Stimulated activated CD4-positive, alpha-beta T cell treated with anti-CD3 and anti-CD28 coated beads, TNF-alpha, amount 100 ng/mL, for 1 hour (primary cell): ENCODE measurements at regions not wholly inside any gene's neighbourhood (a gene's known extent, or its start where the extent isn't known, plus 50 kb on each side); places are given as distances from the start of the nearest gene placed in this dataset.

ENCODE experiments used
- DNase-seq, 3 donors: peaks; one replicate each; pipeline ENCODE4 v3.0.0-alpha.2; 2020; ENCODE audit warnings: low read depth in 3 of 3, low spot score in 1 of 3

DNA sequence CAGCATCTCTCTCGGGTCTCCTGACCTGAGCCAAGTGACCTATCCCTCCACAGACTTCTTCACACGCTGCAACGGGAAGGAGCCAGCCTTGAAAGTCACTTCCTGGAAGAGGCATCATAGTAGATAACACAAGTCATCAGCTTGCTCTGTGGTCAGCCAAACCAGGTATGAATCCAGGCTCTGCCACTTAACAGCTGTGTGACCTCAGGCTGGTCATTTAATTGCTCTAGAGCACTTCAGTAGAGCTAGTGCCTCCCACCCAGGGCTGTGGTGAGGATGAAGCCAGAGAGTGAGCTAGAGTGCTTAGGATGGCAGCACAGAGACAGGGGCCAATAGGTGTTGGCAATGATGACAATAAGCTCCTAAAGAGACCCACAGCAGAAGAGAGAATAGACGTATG is 247.7 kb upstream of the ZMIZ1 start:
- DNase-seq: no peak

- DNase-seq: no peak
These were observed 239.9 kb upstream of the ZMIZ1 start for GRCh38 chr10:78828647-78829539.

- no peak for DNase-seq
These were observed 239.2 kb upstream of the ZMIZ1 start for GRCh38 chr10:78829565-78829964.

DNA sequence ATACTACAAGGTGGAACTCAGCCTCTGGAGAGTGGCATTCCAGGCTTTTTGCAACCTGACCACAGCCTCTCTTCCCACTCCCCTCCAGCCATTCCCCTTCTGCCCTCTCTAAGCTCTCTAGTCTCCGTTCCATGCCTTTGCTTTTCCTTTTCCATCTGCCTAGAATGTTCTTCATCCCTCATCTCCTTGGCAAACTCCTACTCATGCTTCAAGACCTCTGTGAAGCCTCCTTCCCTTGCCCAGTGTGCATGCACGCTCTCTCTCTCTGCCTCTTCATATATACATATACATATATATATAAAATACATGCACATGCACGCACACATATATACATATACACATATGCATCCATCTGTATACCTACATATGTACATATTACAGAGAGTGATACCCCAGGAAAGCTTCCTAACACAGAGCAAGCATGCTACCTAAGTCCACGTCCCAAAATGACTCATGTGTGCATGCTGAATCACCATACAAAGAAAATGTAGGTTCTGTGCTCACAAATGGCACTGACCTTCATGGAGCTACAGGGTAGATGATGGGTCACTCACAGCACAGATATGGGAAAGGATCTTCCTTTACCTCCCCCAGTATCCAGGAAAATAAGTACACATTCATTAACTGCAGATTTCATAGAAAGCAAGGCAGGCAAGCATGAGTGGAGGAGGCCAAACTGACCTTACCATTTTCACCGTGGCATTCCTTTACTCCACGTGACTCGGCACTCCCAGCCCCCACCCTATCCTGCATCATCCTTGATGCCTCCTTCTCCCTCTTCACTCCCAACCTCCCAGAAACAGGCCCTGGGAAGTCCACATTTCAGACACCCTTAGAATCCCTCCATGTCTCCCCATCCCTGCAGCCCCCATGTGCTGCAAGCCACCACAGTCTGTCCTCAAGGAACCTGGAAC is 238.4 kb upstream of the ZMIZ1 start:
- DNase-seq: no peak

- no peak for DNase-seq
These were observed 237.8 kb upstream of the ZMIZ1 start for GRCh38 chr10:78830976-78831375.

DNA sequence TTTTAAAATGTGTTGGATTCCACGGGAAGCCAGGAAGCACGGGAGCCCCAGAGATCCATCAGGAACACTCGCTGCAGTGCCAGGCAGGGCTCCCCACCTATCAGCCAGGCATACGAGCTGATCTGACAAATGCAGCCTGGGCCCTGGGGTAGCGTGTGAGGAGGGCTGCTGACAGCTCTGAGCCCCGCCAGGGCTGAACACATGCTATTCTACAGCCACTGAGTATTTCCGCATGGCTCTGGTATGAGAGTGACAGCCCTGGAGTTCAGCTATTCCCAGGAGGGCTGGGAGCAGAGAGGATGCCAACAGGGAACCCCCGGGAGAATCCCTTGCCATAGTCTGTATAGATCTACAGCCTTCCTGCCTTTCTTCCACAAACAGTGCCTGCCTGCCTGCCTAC is 237.3 kb upstream of the ZMIZ1 start:
- DNase-seq: no peak

DNA sequence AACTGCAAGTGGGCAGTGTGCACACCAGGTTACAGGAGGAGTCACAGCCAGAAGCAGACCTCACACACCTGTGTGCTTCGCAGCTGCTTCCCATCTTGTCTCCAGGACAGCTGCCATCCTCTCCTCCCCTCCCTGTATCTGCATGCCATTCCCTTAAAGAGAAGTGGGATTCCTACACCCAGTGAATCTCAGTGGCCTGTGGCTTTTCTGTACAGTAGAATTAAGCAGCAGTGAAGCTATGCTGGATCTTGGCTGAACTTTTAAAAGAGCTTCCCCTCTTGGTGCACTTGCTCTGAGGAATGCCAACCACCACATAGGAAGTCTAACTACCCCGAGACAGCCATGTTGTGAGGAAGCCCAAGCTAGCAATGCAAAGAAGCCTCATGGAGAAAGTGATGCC is 236.5 kb upstream of the ZMIZ1 start:
- no peak for DNase-seq

GRCh38 chr10:78838141-78838657 is 230.6 kb upstream of the ZMIZ1 start:
- DNase-seq: no peak

GRCh38 chr10:78843495-78843894 is 225.3 kb upstream of the ZMIZ1 start:
- DNase-seq: no peak

GRCh38 chr10:78844960-78845607 is 223.7 kb upstream of the ZMIZ1 start:
- no peak for DNase-seq

DNA sequence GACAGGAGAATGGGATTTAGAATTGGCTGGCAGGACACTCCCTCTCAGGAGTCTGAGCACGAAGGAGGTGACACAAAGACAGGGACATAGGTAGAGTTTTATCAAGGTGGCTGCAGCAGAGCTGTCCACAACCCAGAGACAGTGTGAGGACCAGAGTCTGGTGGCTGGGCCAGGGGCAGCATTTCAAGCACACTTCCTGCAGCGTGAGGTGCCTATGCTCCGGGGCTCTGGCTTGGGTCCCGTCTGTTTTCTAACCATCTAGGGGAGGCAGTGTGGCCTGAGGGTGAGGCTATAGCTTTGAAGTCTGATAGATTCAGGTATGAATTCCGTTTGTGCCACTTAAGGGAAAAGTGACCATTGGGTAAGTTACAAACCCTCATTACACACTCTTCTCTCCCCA is 222.7 kb upstream of the ZMIZ1 start:
- DNase-seq: no peak

- DNase-seq: no peak
These were observed 222.0 kb upstream of the ZMIZ1 start for GRCh38 chr10:78846760-78847159.

DNA sequence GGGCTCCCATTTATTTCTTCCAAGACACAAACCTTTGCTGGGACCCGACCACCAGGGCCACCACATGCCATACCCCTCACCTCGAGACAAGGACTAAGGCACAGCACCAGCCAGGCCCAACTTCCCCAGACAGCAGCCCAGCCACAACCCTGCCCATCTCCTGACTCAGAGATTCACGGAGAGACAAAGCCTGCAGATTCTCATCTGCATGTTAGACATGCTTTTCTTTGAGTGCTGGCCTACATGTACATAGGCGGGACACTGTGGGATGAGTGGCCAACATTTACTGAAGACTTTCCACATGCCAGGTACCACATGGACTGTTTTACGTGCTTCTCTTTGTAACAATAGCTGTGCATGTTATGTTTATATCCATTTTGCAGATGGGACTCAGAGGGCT is 221.3 kb upstream of the ZMIZ1 start:
- no peak for DNase-seq

- DNase-seq: no peak
These were observed 219.7 kb upstream of the ZMIZ1 start for GRCh38 chr10:78849115-78849514.

DNA sequence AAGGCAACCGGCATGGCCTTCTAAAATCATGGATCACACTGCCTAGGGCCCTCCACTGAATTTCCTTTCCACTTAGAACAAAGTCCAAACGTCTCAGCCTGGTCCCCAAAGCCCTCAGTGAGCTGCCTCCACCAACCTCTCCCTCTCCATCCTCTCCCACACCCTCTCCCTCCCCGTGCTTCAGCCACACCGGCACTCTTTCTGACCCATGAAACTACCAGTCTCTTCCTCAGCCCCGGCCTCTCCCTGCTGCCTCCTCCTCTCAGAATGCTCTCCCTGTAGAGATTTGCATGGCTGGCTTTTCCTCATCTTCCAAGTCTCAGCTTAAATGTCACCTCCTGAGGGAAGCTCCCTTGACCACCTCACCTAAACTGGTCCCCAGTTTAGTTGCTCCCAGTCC is 219.0 kb upstream of the ZMIZ1 start:
- no peak for DNase-seq

DNA sequence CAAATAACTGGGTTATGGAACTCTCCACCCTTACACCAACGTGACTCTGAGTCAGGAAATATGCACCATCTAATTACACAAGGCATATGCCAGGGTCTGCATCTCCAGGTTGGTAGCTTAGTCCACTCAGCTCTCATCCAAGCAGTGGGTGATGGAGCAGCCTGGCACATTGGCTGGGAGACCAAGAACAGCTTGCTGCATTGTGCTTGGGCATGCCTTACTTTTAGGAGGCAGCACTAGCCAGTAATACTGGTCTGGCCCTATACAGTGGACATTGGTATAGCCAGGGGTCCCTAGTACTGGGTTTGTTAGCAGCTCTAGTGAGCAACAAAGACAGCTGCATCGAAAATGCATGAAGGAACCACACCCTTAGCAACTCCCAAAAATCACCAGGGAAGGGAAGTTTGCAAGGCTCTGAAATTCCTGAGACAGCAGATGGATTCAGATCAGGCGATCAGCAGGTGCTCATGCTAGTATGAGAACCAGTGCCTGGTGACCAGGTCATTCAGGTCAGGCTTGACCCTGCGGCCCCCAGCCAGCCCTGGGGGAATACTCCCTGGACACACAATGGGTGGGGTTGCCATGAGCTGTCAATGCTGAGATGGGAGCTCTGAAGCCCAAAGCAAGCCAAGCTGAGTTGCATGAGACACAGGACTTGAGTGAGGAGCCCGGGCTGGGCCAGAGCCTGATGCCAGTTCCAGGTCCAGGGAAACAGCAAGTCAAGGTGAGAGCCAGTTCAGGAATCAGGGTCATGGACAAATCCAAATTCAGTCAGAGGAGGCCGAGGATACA is 217.9 kb upstream of the ZMIZ1 start:
- DNase-seq: no peak

- no peak for DNase-seq
These were observed 217.1 kb upstream of the ZMIZ1 start for GRCh38 chr10:78851647-78852046.

DNA sequence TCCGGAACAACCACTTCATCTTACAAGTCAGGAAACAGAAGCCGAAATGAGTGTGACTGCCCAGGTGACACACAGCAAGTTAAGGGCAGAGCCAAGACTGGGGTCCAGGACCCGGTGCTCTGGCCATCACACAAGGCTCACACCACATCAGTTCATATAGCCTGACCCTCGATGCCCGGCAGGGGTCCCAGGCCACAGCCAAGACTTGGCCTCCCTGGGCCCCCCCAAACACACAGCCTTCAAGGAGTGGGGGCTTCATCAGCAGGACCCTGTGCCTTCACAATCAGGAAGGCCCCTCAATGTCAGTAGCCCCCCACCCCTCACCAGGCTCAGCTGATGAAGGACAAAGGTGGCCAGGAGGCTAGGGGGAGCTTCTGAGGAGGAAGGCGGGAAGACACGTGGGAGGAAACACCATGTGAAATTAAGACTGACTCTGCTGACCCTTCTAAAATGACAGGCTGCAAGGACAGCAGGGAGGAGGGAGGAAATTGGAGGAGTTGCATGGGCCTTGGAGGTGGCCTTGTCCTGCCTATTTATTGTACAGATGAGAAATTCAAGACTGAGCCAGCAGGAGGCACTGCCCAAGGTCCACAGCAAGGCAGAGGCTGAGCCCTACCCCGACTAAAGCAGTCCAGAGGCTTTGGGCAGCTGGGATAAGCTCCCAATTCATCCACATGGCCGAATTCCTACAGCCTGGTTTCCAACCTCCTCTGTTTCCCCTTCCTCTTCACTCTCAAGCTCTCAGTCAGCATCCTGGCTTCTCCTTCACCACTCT is 216.1 kb upstream of the ZMIZ1 start:
- no peak for DNase-seq

DNA sequence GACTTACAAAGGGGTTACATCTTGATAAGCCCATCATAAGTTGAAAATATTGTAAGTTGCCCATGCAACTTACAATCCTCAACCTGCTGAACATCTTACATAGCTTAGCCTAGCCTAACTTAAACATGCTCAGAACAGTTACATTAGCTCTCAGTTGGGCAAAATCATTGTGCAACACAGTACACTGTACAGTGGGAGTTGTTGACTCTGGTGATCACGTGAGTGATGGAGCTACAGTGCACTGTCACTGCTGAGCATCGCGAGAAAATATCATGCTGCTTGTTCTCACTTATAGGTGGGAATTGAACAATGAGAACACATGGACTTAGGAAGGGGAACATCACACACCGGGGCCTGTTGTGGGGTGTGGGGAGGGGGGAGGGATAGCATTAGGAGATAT is 214.9 kb upstream of the ZMIZ1 start:
- DNase-seq: no peak

DNA sequence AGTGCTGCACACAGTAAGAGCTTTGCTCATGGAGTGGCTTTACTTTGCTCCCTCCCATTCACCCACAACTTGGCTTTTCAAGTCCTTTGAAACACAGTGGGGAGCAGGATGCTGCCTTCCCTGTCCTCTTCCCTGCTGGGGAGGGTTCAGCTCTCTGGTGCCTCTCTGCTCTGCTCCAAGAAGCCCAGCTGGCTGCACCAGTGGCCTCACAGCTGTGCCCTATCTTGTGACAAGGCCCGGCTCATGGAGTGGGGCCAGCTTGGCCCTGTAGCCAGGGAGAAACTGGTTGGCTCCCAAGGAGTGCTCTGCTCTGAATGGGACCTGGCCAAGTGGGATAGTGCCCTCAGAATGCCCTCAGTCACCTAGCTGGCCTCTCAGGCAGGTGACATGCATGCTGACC is 212.3 kb upstream of the ZMIZ1 start:
- no peak for DNase-seq
